Naive thymus-derived CD8-positive, alpha-beta T cell (primary cell): ENCODE measurements at regions not wholly inside any gene's neighbourhood (a gene's known extent, or its start where the extent isn't known, plus 50 kb on each side); places are given as distances from the start of the nearest gene placed in this dataset.
"Not testable (repeated sequence)": the region's sequence is repeated elsewhere in the genome, so short reads cannot be mapped to it uniquely, and the experiment has no call there.

ENCODE experiments used
- ATAC-seq, 2 donors: fragments of 150-1000 bp; cut with Tn5 transposase in 1 of 2; sonication (Bioruptor Pico), chemical (Tn5 transposase) in 1 of 2; 1 replicate in 1 of 2; 2 replicates in 1 of 2; pipeline ENCODE4 v1.10.0; 2021; ENCODE audit warnings: mild to moderate bottlenecking in 2 of 2, moderate library complexity in 2 of 2
- POLR2A ChIA-PET: fragments of 350-600 bp; sonication (Branson Sonifier 250); formaldehyde crosslinking; loops from one replicate; lab custom pipeline; 2021; ENCODE audit warnings: antibody characterized with exemption; lab: Charles Lee
- DNase-seq, 10 donors: peaks; one replicate each; pipeline versions ENCODE4 v3.0.0 to v3.0.0-alpha.2; 2020 to 2022
- H3K27ac Mint-ChIP-seq, 10 donors: one replicate each; pipeline ENCODE4 v1.8.0; 2020 to 2022; ENCODE audit warnings: mild to moderate bottlenecking in 10 of 10, mixed read lengths in 10 of 10, moderate library complexity in 4 of 10, inconsistent platforms in 1 of 10
- H3K27me3 Mint-ChIP-seq, 5 donors: one replicate each; pipeline ENCODE4 v1.8.0; 2021 to 2022; ENCODE audit warnings: mixed read lengths in 5 of 5
- H3K36me3 Mint-ChIP-seq, 3 donors: one replicate each; pipeline ENCODE4 v1.8.0; 2020 to 2022; ENCODE audit warnings: mixed read lengths in 3 of 3, mild to moderate bottlenecking in 2 of 3, inconsistent platforms in 1 of 3
- H3K4me1 Mint-ChIP-seq, 4 donors: one replicate each; pipeline ENCODE4 v1.8.0; 2021 to 2022; ENCODE audit warnings: mixed read lengths in 4 of 4
- H3K4me3 Mint-ChIP-seq, 10 donors: one replicate each; pipeline ENCODE4 v1.8.0; 2020 to 2022; ENCODE audit warnings: mild to moderate bottlenecking in 10 of 10, mixed read lengths in 10 of 10, moderate library complexity in 6 of 10, inconsistent platforms in 1 of 10
- H3K9me3 Mint-ChIP-seq, 9 donors: one replicate each; pipeline ENCODE4 v1.8.0; 2020 to 2022; ENCODE audit warnings: mixed read lengths in 9 of 9, mild to moderate bottlenecking in 3 of 9, inconsistent platforms in 1 of 9, moderate library complexity in 1 of 9

GRCh38 chr15:29648415-29648814 lies 173.9 kb downstream of the TJP1 start:
- H3K27me3 Mint-ChIP-seq, ATAC-seq, DNase-seq, H3K4me1 Mint-ChIP-seq, H3K4me3 Mint-ChIP-seq, POLR2A ChIA-PET, H3K27ac Mint-ChIP-seq: not testable (repeated sequence)
- Mint-ChIP-seq H3K36me3 (peaks cover 0 to 30% (median 3%) of the 10 kb centered on the region in 3 donors), H3K9me3 (peaks cover 15 to 65% (median 24%) of the 10 kb centered on the region in 9 donors)

GRCh38 chr15:29645841-29646240 lies 176.4 kb downstream of the TJP1 start:
- Mint-ChIP-seq H3K9me3 (peaks cover 14 to 59% (median 26%) of the 10 kb centered on the region in 9 donors), H3K36me3 (peaks cover 0 to 30% (median 3%) of the 10 kb centered on the region in 3 donors), H3K27ac (no peak overlapping the region), H3K4me1 (no peaks in the 10 kb centered on the region), H3K27me3 (peaks cover 0 to 3% (median 0%) of the 10 kb centered on the region in 5 donors), H3K4me3 (no peak overlapping the region)
- no peak for ATAC-seq
- no peak for DNase-seq
- POLR2A ChIA-PET: no interaction called here

DNA sequence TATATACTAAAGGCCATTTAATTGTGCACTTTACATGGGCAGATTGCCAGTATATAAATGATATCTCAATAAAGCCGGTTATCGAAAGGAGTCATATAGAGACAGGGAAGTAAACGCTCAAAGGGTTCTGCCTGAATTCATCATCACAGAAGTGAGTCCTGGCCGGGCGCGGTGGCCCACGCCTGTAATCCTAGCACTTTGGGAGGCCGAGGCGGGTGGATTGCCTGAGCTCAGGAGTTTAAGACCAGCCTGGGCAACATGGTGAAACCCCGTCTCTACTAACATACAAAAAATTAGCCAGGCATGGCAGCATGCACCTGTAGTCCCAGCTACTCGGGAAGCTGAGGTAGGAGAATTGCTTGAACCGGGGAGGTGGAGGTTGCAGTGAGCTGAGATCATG lies 177.9 kb downstream of the TJP1 start:
- H3K27me3 Mint-ChIP-seq, H3K27ac Mint-ChIP-seq, ATAC-seq, H3K4me1 Mint-ChIP-seq, POLR2A ChIA-PET, H3K4me3 Mint-ChIP-seq, DNase-seq: not testable (repeated sequence)
- peaks cover 14 to 51% (median 26%) of the 10 kb centered on the region in 9 donors for H3K9me3 Mint-ChIP-seq
- peaks cover 0 to 30% (median 3%) of the 10 kb centered on the region in 3 donors for H3K36me3 Mint-ChIP-seq

- ATAC-seq (no peak), DNase-seq (no peak)
- no peak overlapping the region for H3K4me3 Mint-ChIP-seq
- H3K27me3 Mint-ChIP-seq: peaks cover 6 to 38% (median 13%) of the 10 kb centered on the region in 5 donors
- POLR2A ChIA-PET: no interaction called here
- H3K4me1 Mint-ChIP-seq: no peaks in the 10 kb centered on the region
- no peak overlapping the region for H3K27ac Mint-ChIP-seq
- H3K36me3 Mint-ChIP-seq: no peaks in the 10 kb centered on the region
- H3K9me3 Mint-ChIP-seq: peaks cover 0 to 9% (median 4%) of the 10 kb centered on the region in 9 donors
These were observed 183.5 kb downstream of the TJP1 start for GRCh38 chr15:29638781-29639180.

DNA sequence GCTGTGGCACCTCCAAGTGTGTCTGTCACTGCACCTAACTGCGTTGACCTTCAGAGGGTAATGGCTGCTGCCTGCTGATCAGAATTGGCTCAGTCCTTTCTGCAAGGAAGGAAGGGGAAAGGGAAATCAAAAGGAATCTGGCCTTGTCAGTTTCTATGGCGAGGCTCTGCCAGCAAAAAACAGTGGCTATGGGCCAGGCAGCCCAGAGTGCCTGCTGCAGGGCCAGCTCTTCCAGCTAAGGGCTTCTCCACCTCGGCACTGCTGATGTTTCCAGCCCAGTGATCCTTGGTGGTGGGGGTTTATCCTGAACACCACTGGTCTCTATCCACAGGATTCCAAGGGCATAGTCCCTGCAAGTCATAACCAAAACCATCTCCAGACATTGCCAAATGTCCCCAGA lies 184.3 kb downstream of the TJP1 start:
- H3K36me3 Mint-ChIP-seq: no peaks in the 10 kb centered on the region
- ATAC-seq (no peak), DNase-seq (no peak)
- peaks cover 0 to 5% (median under 1%) of the 10 kb centered on the region in 9 donors for H3K9me3 Mint-ChIP-seq
- no peaks in the 10 kb centered on the region for H3K4me1 Mint-ChIP-seq
- H3K4me3 Mint-ChIP-seq: no peak overlapping the region
- no peak overlapping the region for H3K27ac Mint-ChIP-seq
- H3K27me3 Mint-ChIP-seq: peaks cover 8 to 45% (median 20%) of the 10 kb centered on the region in 5 donors
- POLR2A ChIA-PET: no interaction called here

DNA sequence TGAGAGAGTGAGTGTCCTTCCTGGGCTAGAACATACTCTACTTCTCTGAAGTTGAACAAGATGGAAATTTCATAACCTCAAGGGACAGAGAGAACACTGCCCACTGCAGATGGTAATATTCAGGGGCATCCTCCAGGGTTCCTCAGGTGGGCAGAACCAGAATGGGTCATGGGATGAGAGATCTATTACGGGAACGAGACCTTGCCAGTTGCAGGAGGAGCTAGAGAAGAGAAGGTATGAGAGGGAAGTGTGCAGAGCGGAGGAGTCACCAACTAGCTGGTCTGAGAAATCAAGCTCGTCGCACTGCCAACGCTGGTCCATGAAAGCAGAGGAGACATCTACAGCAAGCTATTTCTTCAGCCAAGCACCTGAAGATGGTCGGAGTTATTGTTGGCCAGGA lies 184.7 kb downstream of the TJP1 start:
- peaks cover 0 to 4% (median 0%) of the 10 kb centered on the region in 9 donors for H3K9me3 Mint-ChIP-seq
- H3K4me3 Mint-ChIP-seq: no peak overlapping the region
- ATAC-seq (no peak), DNase-seq (no peak)
- H3K27ac Mint-ChIP-seq: no peak overlapping the region
- no peaks in the 10 kb centered on the region for H3K4me1 Mint-ChIP-seq
- POLR2A ChIA-PET: no interaction called here
- no peaks in the 10 kb centered on the region for H3K36me3 Mint-ChIP-seq
- peaks cover 8 to 48% (median 23%) of the 10 kb centered on the region in 5 donors for H3K27me3 Mint-ChIP-seq

- Mint-ChIP-seq H3K4me3 (no peak overlapping the region), H3K27ac (no peak overlapping the region), H3K36me3 (no peaks in the 10 kb centered on the region), H3K4me1 (no peaks in the 10 kb centered on the region), H3K9me3 (peaks cover 0 to 4% (median 0%) of the 10 kb centered on the region in 9 donors), H3K27me3 (peaks cover 8 to 48% (median 24%) of the 10 kb centered on the region in 5 donors)
- POLR2A ChIA-PET: no interaction called here
- DNase-seq: no peak
- no peak for ATAC-seq
These were observed 185.3 kb downstream of the TJP1 start for GRCh38 chr15:29636921-29637320.

GRCh38 chr15:29636140-29636539 lies 186.1 kb downstream of the TJP1 start:
- POLR2A ChIA-PET: no interaction called here
- Mint-ChIP-seq H3K36me3 (no peaks in the 10 kb centered on the region), H3K27ac (no peak overlapping the region), H3K9me3 (peaks cover 0 to 4% (median 0%) of the 10 kb centered on the region in 9 donors), H3K4me3 (no peak overlapping the region), H3K4me1 (no peaks in the 10 kb centered on the region), H3K27me3 (peaks cover 8 to 49% (median 26%) of the 10 kb centered on the region in 5 donors)
- no peak for ATAC-seq
- no peak for DNase-seq

DNA sequence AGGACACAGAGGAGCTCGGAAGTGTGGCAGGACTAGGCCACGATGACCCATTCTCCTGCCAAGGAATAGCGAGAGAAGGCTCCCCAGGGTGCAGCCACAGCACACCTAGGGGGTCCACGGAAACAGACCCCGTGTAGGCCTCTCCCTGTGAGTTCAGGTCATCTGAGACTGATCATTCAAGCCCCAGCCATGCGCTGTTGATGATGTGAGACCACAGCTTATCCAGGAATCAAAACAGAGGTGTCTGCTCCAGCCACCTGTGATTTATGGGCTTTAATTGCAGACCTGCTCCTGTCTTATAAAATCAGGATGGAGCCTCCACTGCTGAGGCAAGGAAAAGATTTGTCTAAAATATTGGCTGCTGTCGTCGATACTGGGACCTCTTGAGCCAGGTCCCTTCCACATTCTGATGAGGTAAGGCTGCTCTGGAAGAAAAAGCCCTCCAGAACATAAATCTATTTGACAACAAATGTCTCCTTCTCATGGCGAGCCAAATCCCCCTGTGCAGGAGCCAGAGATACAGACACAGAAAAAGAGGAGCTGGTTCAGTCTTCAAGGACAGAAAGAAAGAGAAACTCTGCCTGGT lies 186.7 kb downstream of the TJP1 start:
- Mint-ChIP-seq H3K27ac (no peak overlapping the region), H3K36me3 (no peaks in the 10 kb centered on the region), H3K4me3 (no peak overlapping the region), H3K9me3 (peaks cover 0 to 4% (median 0%) of the 10 kb centered on the region in 9 donors), H3K4me1 (no peaks in the 10 kb centered on the region), H3K27me3 (peaks cover 12 to 55% (median 26%) of the 10 kb centered on the region in 5 donors)
- DNase-seq (no peak), ATAC-seq (no peak)
- POLR2A ChIA-PET: no interaction called here

- DNase-seq: no peak
- POLR2A ChIA-PET: no interaction called here
- peak overlapping the region in 1 of 10 donors; percentile 13 for H3K27ac Mint-ChIP-seq
- H3K4me3 Mint-ChIP-seq: no peak overlapping the region
- no peaks in the 10 kb centered on the region for H3K4me1 Mint-ChIP-seq
- H3K36me3 Mint-ChIP-seq: no peaks in the 10 kb centered on the region
- H3K9me3 Mint-ChIP-seq: peaks cover 0 to 2% (median 0%) of the 10 kb centered on the region in 9 donors
- H3K27me3 Mint-ChIP-seq: peaks cover 11 to 61% (median 26%) of the 10 kb centered on the region in 5 donors
- ATAC-seq: no peak
These were observed 188.3 kb downstream of the TJP1 start for GRCh38 chr15:29633971-29634370.

DNA sequence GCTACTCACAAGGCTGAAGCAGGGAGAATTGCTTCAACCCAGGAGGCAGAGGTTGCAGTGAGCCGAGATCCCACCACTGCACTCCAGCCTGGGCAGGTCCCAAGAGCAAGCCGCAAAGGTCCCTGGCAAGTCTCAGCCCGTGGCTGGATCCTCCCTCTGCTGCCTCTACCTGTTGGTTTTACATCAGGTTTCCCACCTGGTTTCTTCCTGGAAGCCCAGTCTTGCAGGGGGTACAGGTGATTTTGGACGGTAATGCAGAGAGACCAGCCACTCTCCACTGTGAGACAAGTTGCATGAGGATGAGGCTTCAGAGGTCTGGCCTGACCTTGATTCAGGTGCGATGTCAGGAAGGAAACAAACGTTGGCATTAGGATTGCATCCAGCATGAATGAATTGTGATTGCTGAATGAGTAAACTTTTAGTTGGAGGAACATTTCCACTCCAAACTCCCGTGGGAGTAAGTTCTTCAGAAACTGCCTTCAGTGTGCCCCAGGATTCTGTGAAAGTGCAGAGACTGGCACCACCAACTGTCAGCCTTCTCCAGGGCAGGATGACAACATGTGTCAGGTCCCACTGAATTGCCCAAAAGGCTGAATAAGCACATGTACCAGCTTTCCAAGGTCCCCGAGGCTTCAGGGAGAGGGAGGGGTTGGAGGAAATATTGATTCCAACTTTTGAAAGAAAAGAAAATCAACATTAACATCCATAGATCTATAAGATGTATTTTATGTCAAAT lies 189.4 kb downstream of the TJP1 start:
- ATAC-seq (no peak), DNase-seq (no peak)
- peaks cover 0 to 2% (median 0%) of the 10 kb centered on the region in 9 donors for H3K9me3 Mint-ChIP-seq
- H3K4me3 Mint-ChIP-seq: no peak overlapping the region
- H3K27me3 Mint-ChIP-seq: peaks cover 11 to 59% (median 25%) of the 10 kb centered on the region in 5 donors
- H3K27ac Mint-ChIP-seq: no peak overlapping the region
- no peaks in the 10 kb centered on the region for H3K4me1 Mint-ChIP-seq
- no peaks in the 10 kb centered on the region for H3K36me3 Mint-ChIP-seq
- POLR2A ChIA-PET: no interaction called here

DNA sequence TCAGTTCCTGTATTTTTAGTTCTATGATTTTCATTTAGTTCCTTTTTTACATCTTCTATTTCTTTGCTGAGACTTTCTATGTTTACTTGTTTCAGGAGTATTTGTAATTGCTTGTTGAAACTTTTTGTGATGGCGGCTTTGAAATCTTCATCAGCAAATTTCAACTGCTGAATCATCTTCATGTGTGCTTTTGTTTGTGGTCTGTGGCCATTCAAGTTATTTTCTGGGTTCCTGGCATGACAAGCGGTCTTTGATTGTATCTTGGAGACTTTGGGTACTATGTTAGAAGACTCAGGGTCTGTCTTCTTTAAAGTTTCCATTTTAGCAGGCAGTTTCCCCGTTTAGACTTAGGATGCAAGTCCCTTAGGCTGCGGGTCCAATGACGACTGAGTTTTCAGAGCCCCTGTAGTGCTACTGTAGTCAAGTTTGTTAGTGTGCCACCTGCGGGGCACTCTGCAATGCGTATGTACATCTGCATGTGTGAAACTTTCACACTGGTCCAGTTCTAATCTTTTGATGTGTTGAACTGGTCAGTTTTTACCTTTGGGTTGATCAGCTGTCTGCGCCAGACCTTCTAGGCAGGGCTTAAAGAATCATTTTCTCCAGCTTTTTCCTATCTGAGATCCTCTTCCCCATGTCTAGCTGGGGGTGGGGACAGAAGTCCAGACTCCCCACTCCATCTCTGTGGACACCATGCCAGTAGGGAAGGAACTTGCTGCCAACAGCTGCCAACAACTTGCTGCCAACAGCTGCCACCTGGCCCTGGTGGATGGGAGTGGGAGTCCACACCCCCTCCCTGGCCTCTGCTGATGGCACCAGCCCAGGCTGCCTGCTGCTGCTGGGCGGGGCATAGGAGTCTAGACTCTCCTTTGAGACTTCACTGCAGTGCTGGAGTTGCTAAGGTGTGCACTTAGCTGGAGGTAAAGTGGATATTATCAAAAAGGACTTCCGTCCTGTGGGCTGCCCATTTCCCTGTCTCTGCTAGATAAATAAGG lies 190.9 kb downstream of the TJP1 start:
- Mint-ChIP-seq H3K27ac (no peak overlapping the region), H3K27me3 (peaks cover 6 to 44% (median 20%) of the 10 kb centered on the region in 5 donors), H3K9me3 (peaks cover 0 to 6% (median 0%) of the 10 kb centered on the region in 9 donors), H3K4me3 (no peak overlapping the region), H3K4me1 (no peaks in the 10 kb centered on the region), H3K36me3 (peaks cover 0 to 2% (median 0%) of the 10 kb centered on the region in 3 donors)
- ATAC-seq: no peak
- DNase-seq: no peak
- POLR2A ChIA-PET: no interaction called here
